BJ (cell line): ENCODE measurements at regions not wholly inside any gene's neighbourhood (a gene's known extent, or its start where the extent isn't known, plus 50 kb on each side); places are given as distances from the start of the nearest gene placed in this dataset.

ENCODE experiments used
- CTCF ChIA-PET: fragments of 350-600 bp; formaldehyde crosslinking; extraction: SDS; loops from one replicate; lab custom pipeline; 2021; ENCODE audit warnings: antibody characterized with exemption, inconsistent platforms; lab: Yijun Ruan, JAX
- POLR2A ChIA-PET: fragments of 300-600 bp; sonication (Branson Sonifier 250); formaldehyde crosslinking; extraction: SDS; loops from one replicate; lab custom pipeline; 2021; ENCODE audit warnings: antibody characterized with exemption; lab: Charles Lee
- DNase-seq: peaks from one replicate; pipeline ENCODE4 v3.0.0-alpha.2; 2011; ENCODE audit warnings: low read depth
- H3K27me3 ChIP-seq: 2 replicates; pipeline ENCODE4 v1.6.0; 2011; ENCODE audit warnings: low read length; ENCODE audit not compliant: control insufficient read depth, insufficient read depth
- H3K36me3 ChIP-seq: 2 replicates; pipeline ENCODE4 v1.5.1; 2011; ENCODE audit warnings: low read length; ENCODE audit not compliant: control insufficient read depth, insufficient read depth
- H3K4me3 ChIP-seq: 2 replicates; pipeline ENCODE4 v1.5.1; 2011; ENCODE audit warnings: low read depth, mild to moderate bottlenecking, control low read depth, low read length
- TF ChIP-seq, protein P1 (sequence below): IDR thresholded peaks from 2 replicates; pipeline ENCODE4 v1.5.1; 2011; ENCODE audit warnings: low read depth, mild to moderate bottlenecking, control low read depth, inconsistent platforms, low read length, moderate library complexity; ENCODE audit not compliant: insufficient read depth

DNA sequence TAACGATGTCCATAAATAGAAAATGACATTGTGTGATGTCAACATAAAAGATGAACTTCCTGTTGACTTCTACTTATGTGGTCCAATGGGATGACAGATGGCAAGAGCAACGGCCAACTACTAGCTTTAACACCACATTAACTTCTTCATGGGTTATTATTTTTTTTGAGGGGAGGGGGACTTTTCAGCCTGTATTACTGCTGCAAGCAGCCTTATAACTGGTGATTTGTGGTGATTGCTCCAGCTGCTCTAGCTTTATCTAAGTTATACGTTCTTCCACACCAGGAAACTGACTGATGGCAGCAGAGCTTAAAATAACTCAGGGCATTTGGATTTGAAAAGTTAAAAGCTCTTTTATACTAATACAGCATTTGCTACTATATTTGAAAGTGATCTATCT is 228.8 kb upstream of the B3GALT2 start:
- Histone ChIP-seq H3K36me3 (no peaks in the 10 kb centered on the region), H3K4me3 (no peak overlapping the region), H3K27me3 (no peaks in the 10 kb centered on the region)
- DNase-seq: no peak
- TF ChIP-seq, protein P1, sequence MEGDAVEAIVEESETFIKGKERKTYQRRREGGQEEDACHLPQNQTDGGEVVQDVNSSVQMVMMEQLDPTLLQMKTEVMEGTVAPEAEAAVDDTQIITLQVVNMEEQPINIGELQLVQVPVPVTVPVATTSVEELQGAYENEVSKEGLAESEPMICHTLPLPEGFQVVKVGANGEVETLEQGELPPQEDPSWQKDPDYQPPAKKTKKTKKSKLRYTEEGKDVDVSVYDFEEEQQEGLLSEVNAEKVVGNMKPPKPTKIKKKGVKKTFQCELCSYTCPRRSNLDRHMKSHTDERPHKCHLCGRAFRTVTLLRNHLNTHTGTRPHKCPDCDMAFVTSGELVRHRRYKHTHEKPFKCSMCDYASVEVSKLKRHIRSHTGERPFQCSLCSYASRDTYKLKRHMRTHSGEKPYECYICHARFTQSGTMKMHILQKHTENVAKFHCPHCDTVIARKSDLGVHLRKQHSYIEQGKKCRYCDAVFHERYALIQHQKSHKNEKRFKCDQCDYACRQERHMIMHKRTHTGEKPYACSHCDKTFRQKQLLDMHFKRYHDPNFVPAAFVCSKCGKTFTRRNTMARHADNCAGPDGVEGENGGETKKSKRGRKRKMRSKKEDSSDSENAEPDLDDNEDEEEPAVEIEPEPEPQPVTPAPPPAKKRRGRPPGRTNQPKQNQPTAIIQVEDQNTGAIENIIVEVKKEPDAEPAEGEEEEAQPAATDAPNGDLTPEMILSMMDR: no peak
- CTCF ChIA-PET: no interaction called here
- POLR2A ChIA-PET: no interaction called here

DNA sequence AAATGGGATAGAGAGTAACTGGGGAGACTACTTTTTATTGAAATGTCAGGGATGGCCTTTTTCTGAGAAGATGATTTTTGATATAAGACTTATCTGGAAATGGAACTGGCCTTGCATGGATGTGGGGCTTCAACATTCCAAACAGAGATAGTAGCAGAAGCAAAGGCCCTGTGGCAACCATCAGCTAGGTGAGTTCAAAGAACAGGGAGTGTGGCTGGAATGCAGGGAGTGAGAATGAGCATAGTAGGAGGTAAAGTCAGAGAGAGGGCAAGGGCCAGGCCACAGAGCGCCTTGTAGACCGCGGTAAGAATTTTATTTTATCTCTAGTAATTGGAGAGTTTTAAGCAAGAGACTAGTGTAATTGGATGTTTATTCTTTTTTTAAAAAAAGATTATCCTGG is 227.0 kb upstream of the B3GALT2 start:
- CTCF ChIA-PET: no interaction called here
- TF ChIP-seq, protein P1: no peak
- Histone ChIP-seq H3K4me3 (no peak overlapping the region), H3K27me3 (no peaks in the 10 kb centered on the region), H3K36me3 (no peaks in the 10 kb centered on the region)
- no peak for DNase-seq
- POLR2A ChIA-PET: no interaction called here

DNA sequence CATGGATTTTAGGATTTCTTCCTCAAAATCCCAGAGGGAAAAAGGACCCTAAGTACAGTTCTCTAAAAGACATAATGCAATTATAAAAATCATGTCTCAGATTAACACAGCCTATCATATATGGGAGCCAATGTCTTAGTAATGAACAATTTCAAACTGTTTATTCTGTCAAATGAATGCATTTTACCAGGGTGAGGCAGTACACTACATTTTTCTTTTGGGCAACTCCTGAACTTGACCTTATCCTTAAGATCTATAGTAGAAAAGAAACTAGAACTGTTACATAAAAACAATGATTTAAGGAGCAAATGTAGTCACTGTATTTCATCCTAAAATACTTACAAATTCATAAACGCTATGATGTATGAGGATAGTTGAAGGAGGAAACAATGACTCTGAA is 226.3 kb upstream of the B3GALT2 start:
- TF ChIP-seq, protein P1: no peak
- Histone ChIP-seq H3K4me3 (no peak overlapping the region), H3K27me3 (no peaks in the 10 kb centered on the region), H3K36me3 (no peaks in the 10 kb centered on the region)
- no peak for DNase-seq
- ChIA-PET CTCF (no interaction called here), POLR2A (no interaction called here)

DNA sequence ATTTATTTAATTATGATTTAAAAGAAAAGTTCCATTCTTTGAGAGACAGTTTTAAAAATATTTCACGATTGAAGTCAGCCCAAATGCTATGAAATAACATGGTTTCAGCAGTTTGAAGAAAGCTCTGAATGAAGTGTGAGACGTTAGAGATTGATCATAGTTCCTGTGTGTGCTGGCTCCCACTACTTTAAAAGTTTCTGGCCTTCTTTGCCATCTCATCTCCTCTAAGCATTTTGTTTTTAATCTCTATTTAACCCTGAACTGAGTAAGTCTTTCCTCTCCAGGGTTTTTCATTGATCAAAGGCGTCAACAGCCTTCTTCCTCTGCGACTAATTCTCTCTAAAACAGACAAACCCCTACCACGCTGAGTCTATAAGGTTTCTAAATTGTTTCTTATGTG is 225.3 kb upstream of the B3GALT2 start:
- TF ChIP-seq, protein P1: no peak
- no peaks in the 10 kb centered on the region for H3K36me3 ChIP-seq
- CTCF ChIA-PET: no interaction called here

DNA sequence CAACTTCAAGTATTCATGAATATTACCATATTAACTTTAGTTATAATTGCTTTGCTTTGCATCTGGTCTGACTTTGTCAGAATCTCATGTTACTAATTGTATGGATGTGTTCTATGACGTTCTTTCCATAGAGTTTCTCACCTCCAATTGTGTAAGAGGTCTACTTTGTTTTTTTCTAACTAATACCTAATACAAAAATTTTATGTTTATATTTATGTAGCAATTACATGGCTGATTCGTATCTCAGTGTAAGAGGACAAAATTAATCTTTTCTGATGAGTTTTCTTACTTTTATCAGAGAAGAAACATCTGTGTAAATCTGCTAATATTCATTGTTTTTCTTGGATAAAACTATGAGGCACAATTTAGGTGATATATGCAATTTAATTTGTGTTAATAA is 224.8 kb upstream of the B3GALT2 start:
- H3K27me3 ChIP-seq: no peaks in the 10 kb centered on the region
- H3K4me3 ChIP-seq: no peak overlapping the region
- H3K36me3 ChIP-seq: no peaks in the 10 kb centered on the region
- POLR2A ChIA-PET: no interaction called here
- no peak for DNase-seq
- TF ChIP-seq, protein P1: no peak
- CTCF ChIA-PET: no interaction called here

More for the DNA sequence above, 225.3 kb upstream of the B3GALT2 start:
- POLR2A ChIA-PET: no interaction called here
- no peak for DNase-seq
- Histone ChIP-seq H3K4me3 (no peak overlapping the region), H3K27me3 (no peaks in the 10 kb centered on the region)
